ENCODE measurements at regions not wholly inside any gene's neighbourhood (a gene's known extent, or its start where the extent isn't known, plus 50 kb on each side); places are given as distances from the start of the nearest gene placed in this dataset.

- no peak overlapping the region for H4K8ac ChIP-seq (replicated peaks; ENCODE audit: insufficient read length, low read depth, low read length)
- no peak overlapping the region for H2AFZ ChIP-seq (ENCODE audit: low read length)
- H3K79me2 ChIP-seq (ENCODE audit: insufficient read depth, low read length), result no peaks in the 10 kb centered on the region
- Mint-ChIP-seq H3K27ac (peak overlapping the region; percentile 97 to 98 (median 98); a peak in 6 of 7 replicates), H3K9me3 (peaks cover 34 to 38% of the 10 kb centered on the region in 2 experiments), H3K36me3 (ENCODE audit: insufficient read depth in 1 of 3, low read depth in 3 of 3) (peaks cover 29 to 50% (median 44%) of the 10 kb centered on the region in 3 experiments), H3K27me3 (ENCODE audit: low read depth) (peaks cover 10% of the 10 kb centered on the region), H3K4me1 (peaks cover 41 to 52% of the 10 kb centered on the region in 2 experiments), H3K4me3 (no peak overlapping the region)
- H4K91ac ChIP-seq (ENCODE audit: insufficient read length, low read depth, low read length), result no peak overlapping the region
- H2BK12ac ChIP-seq (ENCODE audit: insufficient read length, low read depth, low read length), result no peak overlapping the region
- H3K4me2 ChIP-seq (ENCODE audit: insufficient read depth, insufficient read length, low read length), result no peak overlapping the region
- H4K5ac ChIP-seq (ENCODE audit: insufficient read length, low read depth, low read length), result no peak overlapping the region
- H3K9ac ChIP-seq (ENCODE audit: extremely low read depth, insufficient read length, low read length), result no peak overlapping the region
- no peaks in the 10 kb centered on the region for H4K20me1 ChIP-seq (ENCODE audit: control insufficient read depth, insufficient read depth, insufficient read length)
- H2BK120ac ChIP-seq (ENCODE audit: low read depth, low read length, poor library complexity, severe bottlenecking), result no peak overlapping the region
- DNase-seq, result no peak
- no peak overlapping the region for H3K27ac ChIP-seq (ENCODE audit: insufficient read length, low read depth, low read length)
- H3K79me1 ChIP-seq (ENCODE audit: insufficient read depth, low read depth, low read length, poor library complexity, severe bottlenecking), result no peaks in the 10 kb centered on the region
- H3K9me3 ChIP-seq (ENCODE audit: control insufficient read depth, low read depth, low read length), result peaks cover 5% of the 10 kb centered on the region
- no CpG with 5 or more reads among the region's 5 CpGs for WGBS (ENCODE audit: extremely low coverage, insufficient read length, low lambda C conversion rate)
- H3K27me3 ChIP-seq (ENCODE audit: insufficient read depth, low read length), result no peaks in the 10 kb centered on the region
- no peak overlapping the region for H3K23ac ChIP-seq (ENCODE audit: insufficient read length, low read depth, low read length)
- no peak overlapping the region for H3K56ac ChIP-seq (ENCODE audit: insufficient read length, low read depth, low read length)
- peaks cover 6% of the 10 kb centered on the region; the same call in 1 of the 2 replicates for H3K4me1 ChIP-seq (ENCODE audit: insufficient read depth, low read length)
- no peak overlapping the region for H3K14ac ChIP-seq (ENCODE audit: insufficient read depth, low read length)
- H2BK5ac ChIP-seq (ENCODE audit: insufficient read length, low read length), result no peak overlapping the region
- no peak overlapping the region for H2AK5ac ChIP-seq (ENCODE audit: insufficient read length, low read length)
- no peak overlapping the region for H3T11ph ChIP-seq (ENCODE audit: low read length)
- no peak for TF ChIP-seq CTCF (conservative IDR thresholded peaks at IDR 0.05)
- no peak overlapping the region for H3K4ac ChIP-seq (ENCODE audit: low read depth, low read length)
- no peaks in the 10 kb centered on the region for H3K23me2 ChIP-seq (ENCODE audit: insufficient read length, low read depth, low read length, poor library complexity, severe bottlenecking)
- H3K18ac ChIP-seq (ENCODE audit: insufficient read length, low read depth, low read length), result no peak overlapping the region
- no peak overlapping the region for H2BK15ac ChIP-seq (ENCODE audit: low read depth, low read length)
- H2BK20ac ChIP-seq (ENCODE audit: low read depth, low read length, poor library complexity, severe bottlenecking), result no peak overlapping the region
Measured at GRCh38 chr13:59408738-59409137, 755.0 kb downstream of the DIAPH3 start.
